ENCODE measurements at regions not wholly inside any gene's neighbourhood (a gene's known extent, or its start where the extent isn't known, plus 50 kb on each side); places are given as distances from the start of the nearest gene placed in this dataset.

DNA sequence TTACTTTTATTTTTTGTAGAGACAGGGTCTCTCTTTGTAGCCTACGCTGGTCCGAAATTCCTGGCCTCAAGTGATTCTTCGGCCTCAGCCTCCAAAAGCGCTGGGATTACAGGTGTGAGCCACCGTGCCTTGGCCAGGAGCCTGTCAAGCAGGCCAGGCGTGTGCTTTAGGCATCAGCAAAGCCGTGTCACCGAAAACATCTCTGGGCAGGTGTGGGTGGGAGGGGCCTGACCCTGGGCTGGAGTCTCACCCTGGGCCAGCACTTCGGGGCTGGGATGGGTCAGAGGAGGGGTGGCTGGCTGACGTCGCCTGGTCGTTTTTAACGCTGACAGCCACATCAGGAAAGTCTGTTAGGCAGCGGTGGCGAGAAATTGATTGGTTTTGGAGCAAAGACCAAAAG, 80.9 kb downstream of the UNCX start:
- TF ChIP-seq YY1 (tag by site-specific recombination; IDR thresholded peaks at IDR 0.05) = no peak
- TF ChIP-seq, protein P1, sequence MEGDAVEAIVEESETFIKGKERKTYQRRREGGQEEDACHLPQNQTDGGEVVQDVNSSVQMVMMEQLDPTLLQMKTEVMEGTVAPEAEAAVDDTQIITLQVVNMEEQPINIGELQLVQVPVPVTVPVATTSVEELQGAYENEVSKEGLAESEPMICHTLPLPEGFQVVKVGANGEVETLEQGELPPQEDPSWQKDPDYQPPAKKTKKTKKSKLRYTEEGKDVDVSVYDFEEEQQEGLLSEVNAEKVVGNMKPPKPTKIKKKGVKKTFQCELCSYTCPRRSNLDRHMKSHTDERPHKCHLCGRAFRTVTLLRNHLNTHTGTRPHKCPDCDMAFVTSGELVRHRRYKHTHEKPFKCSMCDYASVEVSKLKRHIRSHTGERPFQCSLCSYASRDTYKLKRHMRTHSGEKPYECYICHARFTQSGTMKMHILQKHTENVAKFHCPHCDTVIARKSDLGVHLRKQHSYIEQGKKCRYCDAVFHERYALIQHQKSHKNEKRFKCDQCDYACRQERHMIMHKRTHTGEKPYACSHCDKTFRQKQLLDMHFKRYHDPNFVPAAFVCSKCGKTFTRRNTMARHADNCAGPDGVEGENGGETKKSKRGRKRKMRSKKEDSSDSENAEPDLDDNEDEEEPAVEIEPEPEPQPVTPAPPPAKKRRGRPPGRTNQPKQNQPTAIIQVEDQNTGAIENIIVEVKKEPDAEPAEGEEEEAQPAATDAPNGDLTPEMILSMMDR (tag by site-specific recombination; IDR thresholded peaks at IDR 0.05) = no peak
- TF ChIP-seq, protein P2, sequence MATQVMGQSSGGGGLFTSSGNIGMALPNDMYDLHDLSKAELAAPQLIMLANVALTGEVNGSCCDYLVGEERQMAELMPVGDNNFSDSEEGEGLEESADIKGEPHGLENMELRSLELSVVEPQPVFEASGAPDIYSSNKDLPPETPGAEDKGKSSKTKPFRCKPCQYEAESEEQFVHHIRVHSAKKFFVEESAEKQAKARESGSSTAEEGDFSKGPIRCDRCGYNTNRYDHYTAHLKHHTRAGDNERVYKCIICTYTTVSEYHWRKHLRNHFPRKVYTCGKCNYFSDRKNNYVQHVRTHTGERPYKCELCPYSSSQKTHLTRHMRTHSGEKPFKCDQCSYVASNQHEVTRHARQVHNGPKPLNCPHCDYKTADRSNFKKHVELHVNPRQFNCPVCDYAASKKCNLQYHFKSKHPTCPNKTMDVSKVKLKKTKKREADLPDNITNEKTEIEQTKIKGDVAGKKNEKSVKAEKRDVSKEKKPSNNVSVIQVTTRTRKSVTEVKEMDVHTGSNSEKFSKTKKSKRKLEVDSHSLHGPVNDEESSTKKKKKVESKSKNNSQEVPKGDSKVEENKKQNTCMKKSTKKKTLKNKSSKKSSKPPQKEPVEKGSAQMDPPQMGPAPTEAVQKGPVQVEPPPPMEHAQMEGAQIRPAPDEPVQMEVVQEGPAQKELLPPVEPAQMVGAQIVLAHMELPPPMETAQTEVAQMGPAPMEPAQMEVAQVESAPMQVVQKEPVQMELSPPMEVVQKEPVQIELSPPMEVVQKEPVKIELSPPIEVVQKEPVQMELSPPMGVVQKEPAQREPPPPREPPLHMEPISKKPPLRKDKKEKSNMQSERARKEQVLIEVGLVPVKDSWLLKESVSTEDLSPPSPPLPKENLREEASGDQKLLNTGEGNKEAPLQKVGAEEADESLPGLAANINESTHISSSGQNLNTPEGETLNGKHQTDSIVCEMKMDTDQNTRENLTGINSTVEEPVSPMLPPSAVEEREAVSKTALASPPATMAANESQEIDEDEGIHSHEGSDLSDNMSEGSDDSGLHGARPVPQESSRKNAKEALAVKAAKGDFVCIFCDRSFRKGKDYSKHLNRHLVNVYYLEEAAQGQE (tag by site-specific recombination; IDR thresholded peaks at IDR 0.05) = no peak
- TF ChIP-seq ZNF266 (tag by site-specific recombination; IDR thresholded peaks at IDR 0.05; ENCODE audit: low read depth) = no peak
- TF ChIP-seq, protein P3, sequence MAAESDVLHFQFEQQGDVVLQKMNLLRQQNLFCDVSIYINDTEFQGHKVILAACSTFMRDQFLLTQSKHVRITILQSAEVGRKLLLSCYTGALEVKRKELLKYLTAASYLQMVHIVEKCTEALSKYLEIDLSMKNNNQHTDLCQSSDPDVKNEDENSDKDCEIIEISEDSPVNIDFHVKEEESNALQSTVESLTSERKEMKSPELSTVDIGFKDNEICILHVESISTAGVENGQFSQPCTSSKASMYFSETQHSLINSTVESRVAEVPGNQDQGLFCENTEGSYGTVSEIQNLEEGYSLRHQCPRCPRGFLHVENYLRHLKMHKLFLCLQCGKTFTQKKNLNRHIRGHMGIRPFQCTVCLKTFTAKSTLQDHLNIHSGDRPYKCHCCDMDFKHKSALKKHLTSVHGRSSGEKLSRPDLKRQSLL (tag by site-specific recombination; IDR thresholded peaks at IDR 0.05) = no peak
- TF ChIP-seq ZNF776 (tag by site-specific recombination; IDR thresholded peaks at IDR 0.05; ENCODE audit: borderline replicate concordance) = no peak
- no peak for TF ChIP-seq ZNF544 (tag by site-specific recombination; IDR thresholded peaks at IDR 0.05)

Measured in HEK293 (cell line).